T-helper 2 cell treated with Interferon-gamma antibody and Interleukin-4, amounts not matched to agents 5 μg/mL and 100 μg/mL, for 36 hours (primary cell): ENCODE measurements at regions not wholly inside any gene's neighbourhood (a gene's known extent, or its start where the extent isn't known, plus 50 kb on each side); places are given as distances from the start of the nearest gene placed in this dataset.

Source experiments
- DNase-seq: peaks from one replicate; pipeline ENCODE4 v3.0.0; 2021; ENCODE audit warnings: low spot score
- H3K27ac Mint-ChIP-seq: one replicate; pipeline ENCODE4 v1.8.0; 2021; ENCODE audit warnings: mild to moderate bottlenecking, mixed read lengths
- H3K27me3 Mint-ChIP-seq: one replicate; pipeline ENCODE4 v1.8.0; 2021; ENCODE audit warnings: low read depth, mixed read lengths
- H3K36me3 Mint-ChIP-seq: one replicate; pipeline ENCODE4 v1.8.0; 2021; ENCODE audit warnings: low read depth, mixed read lengths
- H3K4me1 Mint-ChIP-seq: one replicate; pipeline ENCODE4 v1.8.0; 2021; ENCODE audit warnings: low read depth, mixed read lengths
- H3K4me3 Mint-ChIP-seq: one replicate; pipeline ENCODE4 v1.8.0; 2022; ENCODE audit warnings: mild to moderate bottlenecking, moderate library complexity, mixed read lengths
- H3K9me3 Mint-ChIP-seq: one replicate; pipeline ENCODE4 v1.8.0; 2021; ENCODE audit warnings: mixed read lengths

GRCh38 chr14:87008965-87009364, 984.0 kb downstream of the GALC start:
- Mint-ChIP-seq H3K4me3 (no peak overlapping the region), H3K9me3 (peaks cover 4% of the 10 kb centered on the region), H3K36me3 (no peaks in the 10 kb centered on the region), H3K27me3 (no peaks in the 10 kb centered on the region), H3K4me1 (no peaks in the 10 kb centered on the region), H3K27ac (no peak overlapping the region)
- DNase-seq: no peak

- Mint-ChIP-seq H3K27ac (no peak overlapping the region), H3K27me3 (no peaks in the 10 kb centered on the region)
Measured at GRCh38 chr14:87005280-87005679, 987.7 kb downstream of the GALC start.

GRCh38 chr14:87002776-87003175, 990.2 kb downstream of the GALC start:
- Mint-ChIP-seq H3K27me3 (no peaks in the 10 kb centered on the region), H3K4me3 (no peak overlapping the region), H3K36me3 (no peaks in the 10 kb centered on the region), H3K27ac (no peak overlapping the region), H3K4me1 (no peaks in the 10 kb centered on the region), H3K9me3 (peaks cover 10% of the 10 kb centered on the region)
- DNase-seq: no peak

More at GRCh38 chr14:87005280-87005679, 987.7 kb downstream of the GALC start:
- no peak overlapping the region for H3K4me3 Mint-ChIP-seq
- peaks cover 10% of the 10 kb centered on the region for H3K9me3 Mint-ChIP-seq
- no peak for DNase-seq
- H3K36me3 Mint-ChIP-seq: no peaks in the 10 kb centered on the region
- no peaks in the 10 kb centered on the region for H3K4me1 Mint-ChIP-seq

GRCh38 chr14:87001333-87001732, 991.6 kb downstream of the GALC start:
- H3K36me3 Mint-ChIP-seq: no peaks in the 10 kb centered on the region
- H3K4me1 Mint-ChIP-seq: no peaks in the 10 kb centered on the region
- H3K27ac Mint-ChIP-seq: no peak overlapping the region
- H3K4me3 Mint-ChIP-seq: no peak overlapping the region
- DNase-seq: no peak
- H3K9me3 Mint-ChIP-seq: peaks cover 10% of the 10 kb centered on the region
- no peaks in the 10 kb centered on the region for H3K27me3 Mint-ChIP-seq

- Mint-ChIP-seq H3K27ac (no peak overlapping the region), H3K4me3 (no peak overlapping the region), H3K36me3 (no peaks in the 10 kb centered on the region), H3K4me1 (no peaks in the 10 kb centered on the region), H3K27me3 (no peaks in the 10 kb centered on the region), H3K9me3 (peaks cover 9% of the 10 kb centered on the region)
- no peak for DNase-seq
Measured at GRCh38 chr14:87000081-87000480, 992.9 kb downstream of the GALC start.

GRCh38 chr14:86999036-86999435, 993.9 kb downstream of the GALC start:
- Mint-ChIP-seq H3K4me1 (no peaks in the 10 kb centered on the region), H3K27ac (no peak overlapping the region), H3K36me3 (no peaks in the 10 kb centered on the region), H3K9me3 (peaks cover 7% of the 10 kb centered on the region), H3K4me3 (no peak overlapping the region), H3K27me3 (no peaks in the 10 kb centered on the region)
- no peak for DNase-seq

GRCh38 chr14:86997271-86997670, 995.7 kb downstream of the GALC start:
- Mint-ChIP-seq H3K4me1 (no peaks in the 10 kb centered on the region), H3K4me3 (no peak overlapping the region), H3K9me3 (no peaks in the 10 kb centered on the region), H3K27me3 (no peaks in the 10 kb centered on the region), H3K36me3 (no peaks in the 10 kb centered on the region), H3K27ac (no peak overlapping the region)
- DNase-seq: no peak

GRCh38 chr14:86990396-86990795, 1002.6 kb downstream of the GALC start:
- Mint-ChIP-seq H3K4me3 (no peak overlapping the region), H3K9me3 (peaks cover 12% of the 10 kb centered on the region), H3K36me3 (no peaks in the 10 kb centered on the region), H3K27me3 (no peaks in the 10 kb centered on the region), H3K4me1 (no peaks in the 10 kb centered on the region), H3K27ac (no peak overlapping the region)
- no peak for DNase-seq

- no peaks in the 10 kb centered on the region for H3K4me1 Mint-ChIP-seq
- H3K36me3 Mint-ChIP-seq: no peaks in the 10 kb centered on the region
- H3K4me3 Mint-ChIP-seq: no peak overlapping the region
- DNase-seq: no peak
- H3K27ac Mint-ChIP-seq: no peak overlapping the region
- no peaks in the 10 kb centered on the region for H3K27me3 Mint-ChIP-seq
- peaks cover 12% of the 10 kb centered on the region for H3K9me3 Mint-ChIP-seq
Measured at GRCh38 chr14:86989285-86989684, 1003.7 kb downstream of the GALC start.

GRCh38 chr14:86987966-86988365, 1005.0 kb downstream of the GALC start:
- H3K27ac Mint-ChIP-seq: no peak overlapping the region
- no peak for DNase-seq
- H3K9me3 Mint-ChIP-seq: peaks cover 15% of the 10 kb centered on the region
- H3K36me3 Mint-ChIP-seq: no peaks in the 10 kb centered on the region
- no peaks in the 10 kb centered on the region for H3K4me1 Mint-ChIP-seq
- H3K27me3 Mint-ChIP-seq: no peaks in the 10 kb centered on the region
- H3K4me3 Mint-ChIP-seq: no peak overlapping the region

GRCh38 chr14:86973177-86973576, 1019.8 kb downstream of the GALC start:
- Mint-ChIP-seq H3K4me3 (no peak overlapping the region), H3K9me3 (peaks cover 37% of the 10 kb centered on the region)
- DNase-seq: no peak

GRCh38 chr14:86971292-86971691, 1021.7 kb downstream of the GALC start:
- Mint-ChIP-seq H3K4me3 (no peak overlapping the region), H3K27me3 (no peaks in the 10 kb centered on the region), H3K9me3 (peaks cover 35% of the 10 kb centered on the region), H3K36me3 (no peaks in the 10 kb centered on the region), H3K27ac (no peak overlapping the region), H3K4me1 (no peaks in the 10 kb centered on the region)
- DNase-seq: no peak

More at GRCh38 chr14:86973177-86973576, 1019.8 kb downstream of the GALC start:
- Mint-ChIP-seq H3K27ac (no peak overlapping the region), H3K36me3 (no peaks in the 10 kb centered on the region), H3K4me1 (no peaks in the 10 kb centered on the region), H3K27me3 (no peaks in the 10 kb centered on the region)

- no peak overlapping the region for H3K27ac Mint-ChIP-seq
- no peaks in the 10 kb centered on the region for H3K27me3 Mint-ChIP-seq
- no peaks in the 10 kb centered on the region for H3K4me1 Mint-ChIP-seq
- DNase-seq: no peak
- H3K36me3 Mint-ChIP-seq: no peaks in the 10 kb centered on the region
- H3K9me3 Mint-ChIP-seq: peaks cover 8% of the 10 kb centered on the region
- no peak overlapping the region for H3K4me3 Mint-ChIP-seq
Measured at GRCh38 chr14:86961106-86961716, 1031.8 kb downstream of the GALC start.

GRCh38 chr14:86955771-86956354, 1037.1 kb downstream of the GALC start:
- Mint-ChIP-seq H3K9me3 (no peaks in the 10 kb centered on the region), H3K27me3 (no peaks in the 10 kb centered on the region), H3K4me3 (no peak overlapping the region), H3K4me1 (no peaks in the 10 kb centered on the region), H3K27ac (no peak overlapping the region), H3K36me3 (no peaks in the 10 kb centered on the region)
- no peak for DNase-seq

GRCh38 chr14:86954623-86955022, 1038.4 kb downstream of the GALC start:
- Mint-ChIP-seq H3K27ac (no peak overlapping the region), H3K9me3 (no peaks in the 10 kb centered on the region), H3K4me1 (no peaks in the 10 kb centered on the region), H3K27me3 (no peaks in the 10 kb centered on the region), H3K4me3 (no peak overlapping the region), H3K36me3 (no peaks in the 10 kb centered on the region)
- no peak for DNase-seq
